ENCODE measurements at regions not wholly inside any gene's neighbourhood (a gene's known extent, or its start where the extent isn't known, plus 50 kb on each side); places are given as distances from the start of the nearest gene placed in this dataset.

DNA sequence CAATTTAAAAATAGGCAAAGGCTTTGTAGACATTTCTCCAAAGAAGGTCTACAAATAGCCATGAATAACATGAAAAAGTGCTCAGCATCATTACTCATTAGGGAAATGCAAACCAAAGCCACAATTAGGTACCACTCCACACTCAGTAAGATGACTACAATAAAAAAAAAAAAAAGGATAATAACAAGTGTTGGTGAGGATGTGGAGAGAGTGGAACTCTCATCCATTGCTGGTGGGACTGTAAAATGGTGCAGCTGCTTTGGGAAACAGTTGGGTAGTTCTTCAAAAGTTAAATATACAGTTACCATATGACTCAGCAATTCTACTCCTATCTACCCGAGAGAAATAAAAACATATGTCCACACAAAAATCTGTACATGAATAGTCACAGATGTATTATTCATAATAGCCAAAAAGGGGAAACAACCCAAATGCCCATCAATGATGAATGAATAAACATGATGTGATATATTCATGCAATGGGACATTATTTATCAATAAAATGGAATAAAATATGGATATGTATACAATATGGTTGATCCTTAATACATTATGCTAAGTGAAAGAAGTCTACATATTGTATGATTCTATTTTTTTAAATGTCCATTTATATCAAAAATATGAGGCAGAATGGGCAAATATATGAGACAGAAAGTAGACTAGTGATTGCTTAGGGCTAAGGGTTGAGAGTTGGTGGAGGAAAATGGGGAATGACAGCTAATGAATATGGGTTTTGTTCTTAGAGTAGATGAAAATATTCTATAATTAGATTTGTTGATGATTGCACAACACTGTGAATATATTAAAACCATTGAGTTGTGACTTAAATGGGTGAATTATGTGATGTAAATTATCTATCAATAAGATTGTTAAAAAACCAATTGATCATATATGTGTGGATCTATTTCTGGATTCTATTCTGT, 66.1 kb upstream of the SMAD3 start:
- Histone ChIP-seq H3K36me3 (no peaks in the 10 kb centered on the region), H3K27ac (no peak overlapping the region), H3K4me3 (no peak overlapping the region), H3K9ac (ENCODE audit: low read depth in 2 of 2, low read length in 2 of 2) (no peak overlapping the region), H3K4me1 (no peaks in the 10 kb centered on the region), H3K27me3 (no peaks in the 10 kb centered on the region), H3K9me3 (no peaks in the 10 kb centered on the region)
- TF ChIP-seq, protein P1, sequence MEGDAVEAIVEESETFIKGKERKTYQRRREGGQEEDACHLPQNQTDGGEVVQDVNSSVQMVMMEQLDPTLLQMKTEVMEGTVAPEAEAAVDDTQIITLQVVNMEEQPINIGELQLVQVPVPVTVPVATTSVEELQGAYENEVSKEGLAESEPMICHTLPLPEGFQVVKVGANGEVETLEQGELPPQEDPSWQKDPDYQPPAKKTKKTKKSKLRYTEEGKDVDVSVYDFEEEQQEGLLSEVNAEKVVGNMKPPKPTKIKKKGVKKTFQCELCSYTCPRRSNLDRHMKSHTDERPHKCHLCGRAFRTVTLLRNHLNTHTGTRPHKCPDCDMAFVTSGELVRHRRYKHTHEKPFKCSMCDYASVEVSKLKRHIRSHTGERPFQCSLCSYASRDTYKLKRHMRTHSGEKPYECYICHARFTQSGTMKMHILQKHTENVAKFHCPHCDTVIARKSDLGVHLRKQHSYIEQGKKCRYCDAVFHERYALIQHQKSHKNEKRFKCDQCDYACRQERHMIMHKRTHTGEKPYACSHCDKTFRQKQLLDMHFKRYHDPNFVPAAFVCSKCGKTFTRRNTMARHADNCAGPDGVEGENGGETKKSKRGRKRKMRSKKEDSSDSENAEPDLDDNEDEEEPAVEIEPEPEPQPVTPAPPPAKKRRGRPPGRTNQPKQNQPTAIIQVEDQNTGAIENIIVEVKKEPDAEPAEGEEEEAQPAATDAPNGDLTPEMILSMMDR (IDR thresholded peaks at IDR 0.05) = no peak
- no peak for DNase-seq
- intact Hi-C loops (cut with DNase I) = no loop called here

DNA sequence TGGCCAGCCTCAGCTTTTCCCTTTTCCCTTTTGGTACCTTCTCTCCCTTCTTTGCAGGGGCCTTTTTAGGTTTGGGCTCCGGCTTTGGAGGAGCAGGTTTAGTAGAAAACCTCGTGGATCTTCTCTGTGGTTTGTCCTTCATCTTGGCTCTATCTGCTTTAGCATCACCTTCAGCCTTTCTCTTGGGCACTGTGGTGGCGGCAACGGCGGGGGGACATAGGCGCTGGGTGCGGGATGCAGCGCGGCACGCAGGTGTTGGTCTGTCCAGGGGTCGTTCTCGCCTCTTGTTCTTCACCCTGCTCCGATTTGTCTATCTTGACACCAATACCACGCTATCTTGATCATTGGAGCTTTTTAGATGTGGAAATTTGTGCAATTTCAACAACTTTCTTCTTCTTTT, 64.5 kb upstream of the SMAD3 start:
- no peaks in the 10 kb centered on the region for H3K27me3 ChIP-seq
- H3K9ac ChIP-seq (ENCODE audit: low read depth in 2 of 2, low read length in 2 of 2) = no peak overlapping the region
- H3K4me1 ChIP-seq = no peaks in the 10 kb centered on the region
- H3K9me3 ChIP-seq = no peaks in the 10 kb centered on the region
- intact Hi-C loops (cut with DNase I) = no loop called here
- no peak overlapping the region for H3K27ac ChIP-seq
- TF ChIP-seq, protein P1 (IDR thresholded peaks at IDR 0.05) = no peak
- H3K4me3 ChIP-seq = no peak overlapping the region
- no peak for DNase-seq
- H3K36me3 ChIP-seq = no peaks in the 10 kb centered on the region

DNA sequence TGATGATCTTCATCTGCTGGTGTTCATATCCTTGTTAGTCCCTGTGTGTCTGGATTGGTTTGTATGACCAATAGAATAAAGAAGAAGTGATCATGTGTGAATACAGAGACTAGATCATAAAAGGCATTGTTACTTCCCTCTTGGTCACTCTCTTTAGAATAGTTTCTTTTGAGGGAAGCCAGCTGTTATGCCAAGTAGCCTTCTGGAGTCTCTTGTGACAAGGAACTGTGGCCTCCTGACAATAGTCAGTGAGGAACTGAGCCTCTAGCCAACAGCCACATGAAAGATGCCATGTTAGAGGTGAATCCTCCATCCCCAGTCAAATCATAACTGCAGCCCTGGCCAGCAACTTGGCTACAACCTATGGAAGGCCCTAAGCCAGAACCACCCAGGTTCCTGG, 63.0 kb upstream of the SMAD3 start:
- no peak for DNase-seq
- TF ChIP-seq, protein P1 (IDR thresholded peaks at IDR 0.05) = no peak
- H3K4me3 ChIP-seq = no peak overlapping the region
- H3K4me1 ChIP-seq = no peaks in the 10 kb centered on the region
- no peaks in the 10 kb centered on the region for H3K27me3 ChIP-seq
- intact Hi-C loops (cut with DNase I) = no loop called here
- H3K36me3 ChIP-seq = no peaks in the 10 kb centered on the region
- H3K27ac ChIP-seq = no peak overlapping the region
- no peak overlapping the region for H3K9ac ChIP-seq (ENCODE audit: low read depth in 2 of 2, low read length in 2 of 2)
- H3K9me3 ChIP-seq = no peaks in the 10 kb centered on the region

DNA sequence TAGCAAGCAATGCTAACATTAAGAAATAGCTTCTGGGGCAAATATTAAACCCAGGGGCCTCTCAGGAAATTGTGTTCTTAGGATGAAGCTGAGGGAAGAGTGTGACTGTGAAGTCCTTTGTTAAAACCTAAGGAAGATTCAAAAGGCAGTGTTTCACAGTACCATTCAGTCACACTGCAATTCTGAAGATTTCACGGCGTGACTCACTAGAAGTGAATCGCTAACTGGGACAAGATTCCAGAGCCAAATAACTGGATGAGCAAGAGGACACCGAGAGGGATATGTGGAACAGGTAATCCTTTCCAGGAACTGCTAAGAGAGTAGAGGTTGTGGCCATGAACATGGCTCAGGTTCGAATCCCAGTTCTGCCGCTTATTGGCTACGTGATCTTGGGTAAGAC, 61.8 kb upstream of the SMAD3 start:
- Histone ChIP-seq H3K9ac (ENCODE audit: low read depth in 2 of 2, low read length in 2 of 2) (no peak overlapping the region), H3K9me3 (no peaks in the 10 kb centered on the region), H3K4me3 (no peak overlapping the region), H3K4me1 (no peaks in the 10 kb centered on the region), H3K27me3 (no peaks in the 10 kb centered on the region), H3K27ac (no peak overlapping the region), H3K36me3 (no peaks in the 10 kb centered on the region)
- DNase-seq = no peak
- intact Hi-C loops (cut with DNase I) = no loop called here
- TF ChIP-seq, protein P1 (IDR thresholded peaks at IDR 0.05) = no peak

DNA sequence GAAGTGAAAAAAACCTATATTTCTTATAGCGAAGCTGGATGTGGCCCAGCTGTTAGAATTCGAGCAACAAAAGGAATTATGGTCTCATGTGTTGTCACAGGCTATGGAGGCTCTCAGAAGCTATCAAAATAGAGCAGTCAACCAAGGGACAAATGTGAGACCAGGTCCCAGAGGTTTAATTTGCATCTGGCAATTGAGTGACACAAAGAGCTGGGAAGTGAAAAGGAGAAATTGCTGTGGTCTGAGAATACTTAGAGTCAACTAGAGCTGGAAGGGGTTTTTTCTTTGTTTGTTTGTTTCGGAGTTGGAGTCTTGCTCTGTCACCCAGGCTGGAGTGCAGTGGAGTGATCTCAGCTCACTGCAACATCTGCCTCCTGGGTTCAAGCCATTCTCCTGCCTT, 61.3 kb upstream of the SMAD3 start:
- H3K36me3 ChIP-seq = no peaks in the 10 kb centered on the region
- intact Hi-C loops (cut with DNase I) = no loop called here
- TF ChIP-seq, protein P1 (IDR thresholded peaks at IDR 0.05) = no peak
- no peaks in the 10 kb centered on the region for H3K27me3 ChIP-seq
- no peak overlapping the region for H3K4me3 ChIP-seq
- DNase-seq = no peak
- no peak overlapping the region for H3K27ac ChIP-seq
- no peak overlapping the region for H3K9ac ChIP-seq (ENCODE audit: low read depth in 2 of 2, low read length in 2 of 2)
- no peaks in the 10 kb centered on the region for H3K4me1 ChIP-seq
- no peaks in the 10 kb centered on the region for H3K9me3 ChIP-seq
